GM06990 (cell line): ENCODE measurements at regions not wholly inside any gene's neighbourhood (a gene's known extent, or its start where the extent isn't known, plus 50 kb on each side); places are given as distances from the start of the nearest gene placed in this dataset.

Experiments used
- DNase-seq: peaks from one replicate; pipeline ENCODE4 v3.0.0-alpha.2; 2011; ENCODE audit not compliant: insufficient read length; ENCODE audit errors: extremely low read depth
- H3K27me3 ChIP-seq: replicated peaks from 2 replicates; pipeline ENCODE4 v1.6.0; 2011; ENCODE audit warnings: low read length; ENCODE audit not compliant: control insufficient read depth, insufficient read depth
- H3K36me3 ChIP-seq: 2 replicates; pipeline ENCODE4 v1.5.1; 2011; ENCODE audit warnings: low read length; ENCODE audit not compliant: control insufficient read depth, insufficient read depth
- H3K4me3 ChIP-seq: replicated peaks from 2 replicates; pipeline ENCODE4 v1.5.1; 2011; ENCODE audit warnings: low read depth, mild to moderate bottlenecking, control low read depth, low read length
- CTCF ChIP-seq: IDR thresholded peaks from 2 replicates; pipeline ENCODE4 v1.5.1; 2011; ENCODE audit warnings: low read length, control low read depth, mild to moderate bottlenecking, inconsistent platforms; ENCODE audit not compliant: insufficient read depth, poor library complexity, severe bottlenecking

GRCh38 chr2:235324324-235324723, 169.5 kb upstream of the AGAP1 start:
- no peak for TF ChIP-seq CTCF
- Histone ChIP-seq H3K4me3 (no peak overlapping the region), H3K36me3 (no peaks in the 10 kb centered on the region)

GRCh38 chr2:235325151-235325550, 168.7 kb upstream of the AGAP1 start:
- H3K36me3 ChIP-seq: no peaks in the 10 kb centered on the region
- no peak for DNase-seq
- TF ChIP-seq CTCF: no peak
- H3K27me3 ChIP-seq: no peaks in the 10 kb centered on the region
- H3K4me3 ChIP-seq: no peak overlapping the region

More at GRCh38 chr2:235324324-235324723, 169.5 kb upstream of the AGAP1 start:
- no peaks in the 10 kb centered on the region for H3K27me3 ChIP-seq
- no peak for DNase-seq

GRCh38 chr2:235328991-235329390, 164.9 kb upstream of the AGAP1 start:
- no peak overlapping the region for H3K4me3 ChIP-seq
- H3K27me3 ChIP-seq: no peaks in the 10 kb centered on the region
- no peaks in the 10 kb centered on the region for H3K36me3 ChIP-seq
- DNase-seq: no peak
- no peak for TF ChIP-seq CTCF

GRCh38 chr2:235330775-235331451, 162.9 kb upstream of the AGAP1 start:
- TF ChIP-seq CTCF: no peak
- Histone ChIP-seq H3K27me3 (no peaks in the 10 kb centered on the region), H3K4me3 (no peak overlapping the region), H3K36me3 (no peaks in the 10 kb centered on the region)
- DNase-seq: no peak

GRCh38 chr2:235332240-235332890, 161.5 kb upstream of the AGAP1 start:
- TF ChIP-seq CTCF: no peak
- DNase-seq: no peak
- Histone ChIP-seq H3K4me3 (no peak overlapping the region), H3K36me3 (no peaks in the 10 kb centered on the region), H3K27me3 (no peaks in the 10 kb centered on the region)
